Transverse colon (tissue), 4 donors: ENCODE measurements at regions not wholly inside any gene's neighbourhood (a gene's known extent, or its start where the extent isn't known, plus 50 kb on each side); places are given as distances from the start of the nearest gene placed in this dataset.

Experiments used
- DNase-seq: peaks from one replicate; pipeline ENCODE4 v3.0.0-alpha.2; 2019
- H3K27ac ChIP-seq, 4 donors: fragments of 200-600 bp; sonication (generic); 2 replicates each; pipeline ENCODE4 v1.5.1; 2016 to 2018; ENCODE audit warnings: inconsistent platforms in 4 of 4
- H3K27me3 ChIP-seq: fragments of 200-600 bp; sonication (generic); 2 replicates; pipeline ENCODE4 v1.5.1; 2017; ENCODE audit warnings: inconsistent platforms
- H3K36me3 ChIP-seq, 4 donors: fragments of 200-600 bp; sonication (generic); 2 replicates each; pipeline ENCODE4 v1.5.1; 2017 to 2019; ENCODE audit warnings: inconsistent platforms in 4 of 4
- H3K4me1 ChIP-seq, 4 donors: fragments of 200-600 bp; sonication (generic); 2 replicates each; pipeline ENCODE4 v1.5.1; 2017 to 2020; ENCODE audit warnings: inconsistent platforms in 4 of 4
- H3K4me3 ChIP-seq, 4 donors: fragments of 200-600 bp; sonication (generic); 1 replicate in 1 of 4; 2 replicates in 3 of 4; pipeline versions ENCODE4 v1.5.1 to v1.6.1; 2017 to 2019; ENCODE audit warnings: inconsistent platforms in 4 of 4
- H3K9me3 ChIP-seq, 2 donors: fragments of 200-600 bp; sonication (generic); 2 replicates each; pipeline ENCODE4 v1.5.1; 2017 to 2019; ENCODE audit warnings: inconsistent platforms in 2 of 2
- CTCF ChIP-seq, 5 experiments: fragments of 200-600 bp in 3 of 5; fragments of 450-650 bp in 2 of 5; sonication (generic) in 3 of 5; IDR thresholded peaks; 1 replicate in 2 of 5; 2 replicates in 3 of 5; pipeline ENCODE4 v1.5.1; 2016 to 2017; ENCODE audit warnings: antibody characterized with exemption in 5 of 5, inconsistent platforms in 3 of 5, mild to moderate bottlenecking in 2 of 5, moderate library complexity in 1 of 5
- EP300 ChIP-seq: sonication (generic); formaldehyde crosslinking; IDR thresholded peaks from one replicate; pipeline ENCODE4 v1.6.1; 2017; ENCODE audit warnings: antibody characterized with exemption, low read depth
- POLR2A ChIP-seq: fragments of 450-650 bp; IDR thresholded peaks from one replicate; pipeline ENCODE4 v1.6.1; 2016; ENCODE audit warnings: antibody characterized with exemption, mild to moderate bottlenecking, moderate library complexity
- POLR2AphosphoS5 ChIP-seq, 3 donors: sonication (generic); formaldehyde crosslinking; IDR thresholded peaks; one replicate each; pipeline ENCODE4 v1.6.1; 2016; ENCODE audit warnings: antibody characterized with exemption in 3 of 3
- WGBS, 2 donors: methylation state at CpG; one replicate each; pipeline ENCODE4 v1.1.5; 2018; ENCODE audit warnings: low coverage in 1 of 2; 5-methylcytosine and 5-hydroxymethylcytosine counted together
- in situ Hi-C, 4 donors: fragments of 200-750 bp; cut with MboI; loops; one replicate each; pipeline versions ENCODE4 v1.15.0 to v1.15.1; 2017; ENCODE audit warnings: low sequenced_read_pairs in 3 of 4, low pct_ligation_motif_present in 1 of 4, low pct_unique_long_range_greater_than_20kb in 1 of 4
- intact Hi-C: fragments of 100-400 bp; cut with DNase I; formaldehyde crosslinking; loops from one replicate; pipeline ENCODE4 v1.15.1; 2023; ENCODE audit warnings: low total_unique reads

GRCh38 chr10:52911163-52911562 lies 138.6 kb upstream of the MBL2 start:
- H3K36me3 ChIP-seq, result no peaks in the 10 kb centered on the region
- no peak overlapping the region for H3K27ac ChIP-seq
- H3K4me1 ChIP-seq, result no peaks in the 10 kb centered on the region
- intact Hi-C loops (no loop called here), in situ Hi-C loops (no loop called here)
- 96 to 100% methylated on average over 1 of the region's 1 CpG for WGBS, 2 donors
- no peak for DNase-seq
- H3K9me3 ChIP-seq, result no peaks in the 10 kb centered on the region
- TF ChIP-seq POLR2AphosphoS5 (IDR thresholded peaks at IDR 0.05), result no peak
- TF ChIP-seq CTCF (IDR thresholded peaks at IDR 0.05), result no peak
- TF ChIP-seq POLR2A, result no peak
- no peak for TF ChIP-seq EP300
- H3K27me3 ChIP-seq, result no peaks in the 10 kb centered on the region
- no peak overlapping the region for H3K4me3 ChIP-seq

- Histone ChIP-seq H3K9me3 (no peaks in the 10 kb centered on the region), H3K27me3 (no peaks in the 10 kb centered on the region), H3K4me1 (no peaks in the 10 kb centered on the region), H3K36me3 (no peaks in the 10 kb centered on the region), H3K27ac (no peak overlapping the region), H3K4me3 (no peak overlapping the region)
- no peak for TF ChIP-seq EP300
- no peak for TF ChIP-seq POLR2AphosphoS5 (IDR thresholded peaks at IDR 0.05)
- no peak for TF ChIP-seq POLR2A
- TF ChIP-seq CTCF (IDR thresholded peaks at IDR 0.05), result no peak
- WGBS, 2 donors, result 73% methylated on average over 3 to 5 of the region's 5 CpGs
- no peak for DNase-seq
- intact Hi-C loops (no loop called here), in situ Hi-C loops (no loop called here)
These were observed 135.9 kb upstream of the MBL2 start for GRCh38 chr10:52908478-52908877.

- WGBS, 2 donors, result 70 to 79% methylated on average over 1 of the region's 1 CpG
- H3K4me3 ChIP-seq, result no peak overlapping the region
- no peak for TF ChIP-seq POLR2A
- TF ChIP-seq CTCF (IDR thresholded peaks at IDR 0.05), result no peak
- TF ChIP-seq EP300, result no peak
- no peak for TF ChIP-seq POLR2AphosphoS5 (IDR thresholded peaks at IDR 0.05)
- no peak for DNase-seq
- H3K27me3 ChIP-seq, result no peaks in the 10 kb centered on the region
- no peaks in the 10 kb centered on the region for H3K9me3 ChIP-seq
- in situ Hi-C loops (no loop called here), intact Hi-C loops (no loop called here)
- H3K4me1 ChIP-seq, result no peaks in the 10 kb centered on the region
- H3K36me3 ChIP-seq, result no peaks in the 10 kb centered on the region
- H3K27ac ChIP-seq, result no peak overlapping the region
These were observed 133.5 kb upstream of the MBL2 start for GRCh38 chr10:52906046-52906445.

GRCh38 chr10:52903397-52903938 lies 130.9 kb upstream of the MBL2 start:
- 65 to 73% methylated on average over 3 of the region's 3 CpGs for WGBS, 2 donors
- no peaks in the 10 kb centered on the region for H3K4me1 ChIP-seq
- intact Hi-C loops, result no loop called here
- H3K36me3 ChIP-seq, result no peaks in the 10 kb centered on the region
- no peak overlapping the region for H3K4me3 ChIP-seq
- H3K27ac ChIP-seq, result no peak overlapping the region
- in situ Hi-C loops, result no loop called here
- no peaks in the 10 kb centered on the region for H3K27me3 ChIP-seq
- no peaks in the 10 kb centered on the region for H3K9me3 ChIP-seq
- no peak for DNase-seq
- TF ChIP-seq POLR2AphosphoS5 (IDR thresholded peaks at IDR 0.05), result no peak
- TF ChIP-seq EP300, result no peak
- TF ChIP-seq POLR2A, result no peak
- TF ChIP-seq CTCF (IDR thresholded peaks at IDR 0.05), result no peak
